Gastrocnemius medialis (tissue), 4 donors: ENCODE measurements at regions not wholly inside any gene's neighbourhood (a gene's known extent, or its start where the extent isn't known, plus 50 kb on each side); places are given as distances from the start of the nearest gene placed in this dataset.

Experiments used
- ATAC-seq, 2 donors: fragments of 150-250 bp; one replicate each; pipeline ENCODE4 v1.9.1; 2016
- DNase-seq, 2 donors: peaks; one replicate each; pipeline ENCODE4 v3.0.0-alpha.2; 2019
- H3K27ac ChIP-seq, 4 donors: fragments of 200-600 bp; sonication (generic); 1 replicate in 1 of 4; 2 replicates in 3 of 4; pipeline ENCODE4 v1.5.1; 2016 to 2018; ENCODE audit warnings: mild to moderate bottlenecking in 2 of 4, moderate library complexity in 1 of 4
- H3K27me3 ChIP-seq, 3 donors: fragments of 200-600 bp; sonication (generic) in 2 of 3; 1 replicate in 1 of 3; 2 replicates in 2 of 3; pipeline versions ENCODE4 v1.5.1 to v1.6.0; 2016 to 2019; ENCODE audit warnings: mild to moderate bottlenecking in 1 of 3, moderate library complexity in 1 of 3
- H3K36me3 ChIP-seq, 2 donors: fragments of 200-600 bp; sonication (generic) in 1 of 2; one replicate each; pipeline ENCODE4 v1.5.1; 2017 to 2018
- H3K4me1 ChIP-seq, 2 donors: fragments of 200-600 bp; sonication (generic) in 1 of 2; one replicate each; pipeline ENCODE4 v1.5.1; 2016 to 2017; ENCODE audit warnings: mild to moderate bottlenecking in 2 of 2
- H3K4me3 ChIP-seq, 4 donors: fragments of 200-600 bp; sonication (generic) in 3 of 4; 1 replicate in 1 of 4; 2 replicates in 3 of 4; pipeline ENCODE4 v1.5.1; 2016 to 2019; ENCODE audit warnings: mild to moderate bottlenecking in 2 of 4
- H3K9me3 ChIP-seq, 3 donors: fragments of 200-600 bp; sonication (generic) in 2 of 3; 1 replicate in 1 of 3; 2 replicates in 2 of 3; pipeline ENCODE4 v1.5.1; 2016 to 2019
- POLR2A ChIP-seq, 2 donors: fragments of 450-650 bp; IDR thresholded peaks; one replicate each; pipeline ENCODE4 v1.6.1; 2017; ENCODE audit warnings: antibody characterized with exemption in 2 of 2, mild to moderate bottlenecking in 2 of 2, moderate library complexity in 2 of 2
- in situ Hi-C, 4 donors: fragments of 200-750 bp; cut with MboI; loops; one replicate each; pipeline versions ENCODE4 v1.15.0 to v1.8.0; 2017; ENCODE audit warnings: low sequenced_read_pairs in 4 of 4
- intact Hi-C: fragments of 100-400 bp; cut with DNase I; formaldehyde crosslinking; loops from one replicate; pipeline ENCODE4 v1.15.1; 2023; ENCODE audit warnings: low total_unique reads
- TF ChIP-seq, protein P1 (sequence below), 5 experiments: fragments of 450-650 bp in 3 of 5; fragments of 200-600 bp in 2 of 5; sonication (generic) in 2 of 5; IDR thresholded peaks in 4 of 5; conservative IDR thresholded peaks in 1 of 5; 1 replicate in 4 of 5; 2 replicates in 1 of 5; pipeline ENCODE4 v1.5.1; 2016 to 2019; ENCODE audit warnings: antibody characterized with exemption in 5 of 5, mild to moderate bottlenecking in 3 of 5, moderate library complexity in 3 of 5

DNA sequence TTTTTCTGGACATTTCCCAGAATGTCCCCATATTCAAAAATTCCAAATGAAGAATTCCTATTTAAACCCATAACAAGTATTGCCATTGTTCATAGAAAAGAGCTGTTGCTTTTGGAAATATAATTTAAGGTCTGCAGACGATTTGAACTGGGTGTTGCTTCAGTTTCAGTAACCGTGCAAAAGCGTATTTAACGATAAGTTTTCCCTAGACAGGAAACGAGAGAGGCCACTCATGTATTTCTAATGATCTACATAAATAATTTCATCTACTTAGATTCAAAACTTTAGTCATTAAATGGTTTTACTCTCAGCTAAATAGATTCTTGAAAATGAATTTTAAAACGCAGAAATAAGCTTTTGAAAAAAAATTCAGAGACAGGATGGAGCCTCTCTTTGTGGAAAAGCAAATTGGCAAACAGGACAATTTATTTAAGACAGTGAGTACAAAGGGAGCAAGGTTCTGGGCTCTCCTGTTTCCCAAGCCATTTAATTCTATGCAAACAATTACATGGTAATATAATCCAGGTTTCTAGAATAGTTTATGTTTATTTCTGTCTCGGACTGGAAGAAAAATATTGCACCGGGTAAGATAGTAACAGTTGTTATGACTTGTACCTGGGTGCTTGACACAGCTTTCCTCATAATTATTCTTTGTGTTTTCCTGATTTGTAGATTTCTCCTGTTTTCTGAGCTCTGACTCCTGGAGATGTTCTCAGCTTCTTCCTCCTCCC lies 263.0 kb downstream of the BAMBI start:
- H3K4me1 ChIP-seq, result peaks cover 13 to 25% of the 10 kb centered on the region in 2 donors
- no peaks in the 10 kb centered on the region for H3K27me3 ChIP-seq
- TF ChIP-seq POLR2A (IDR thresholded peaks at IDR 0.05), result no peak
- TF ChIP-seq, protein P1, sequence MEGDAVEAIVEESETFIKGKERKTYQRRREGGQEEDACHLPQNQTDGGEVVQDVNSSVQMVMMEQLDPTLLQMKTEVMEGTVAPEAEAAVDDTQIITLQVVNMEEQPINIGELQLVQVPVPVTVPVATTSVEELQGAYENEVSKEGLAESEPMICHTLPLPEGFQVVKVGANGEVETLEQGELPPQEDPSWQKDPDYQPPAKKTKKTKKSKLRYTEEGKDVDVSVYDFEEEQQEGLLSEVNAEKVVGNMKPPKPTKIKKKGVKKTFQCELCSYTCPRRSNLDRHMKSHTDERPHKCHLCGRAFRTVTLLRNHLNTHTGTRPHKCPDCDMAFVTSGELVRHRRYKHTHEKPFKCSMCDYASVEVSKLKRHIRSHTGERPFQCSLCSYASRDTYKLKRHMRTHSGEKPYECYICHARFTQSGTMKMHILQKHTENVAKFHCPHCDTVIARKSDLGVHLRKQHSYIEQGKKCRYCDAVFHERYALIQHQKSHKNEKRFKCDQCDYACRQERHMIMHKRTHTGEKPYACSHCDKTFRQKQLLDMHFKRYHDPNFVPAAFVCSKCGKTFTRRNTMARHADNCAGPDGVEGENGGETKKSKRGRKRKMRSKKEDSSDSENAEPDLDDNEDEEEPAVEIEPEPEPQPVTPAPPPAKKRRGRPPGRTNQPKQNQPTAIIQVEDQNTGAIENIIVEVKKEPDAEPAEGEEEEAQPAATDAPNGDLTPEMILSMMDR (IDR thresholded peaks at IDR 0.05 in 4 of 5, conservative IDR thresholded peaks at IDR 0.05 in 1 of 5), result no peak
- intact Hi-C loops, result no loop called here
- H3K4me3 ChIP-seq, result no peak overlapping the region
- peaks cover 0 to 5% (median 0%) of the 10 kb centered on the region in 3 donors for H3K9me3 ChIP-seq
- H3K27ac ChIP-seq, result no peak overlapping the region
- no peaks in the 10 kb centered on the region for H3K36me3 ChIP-seq
- DNase-seq (no peak), ATAC-seq (no peak)
- in situ Hi-C loops, result no loop called here

DNA sequence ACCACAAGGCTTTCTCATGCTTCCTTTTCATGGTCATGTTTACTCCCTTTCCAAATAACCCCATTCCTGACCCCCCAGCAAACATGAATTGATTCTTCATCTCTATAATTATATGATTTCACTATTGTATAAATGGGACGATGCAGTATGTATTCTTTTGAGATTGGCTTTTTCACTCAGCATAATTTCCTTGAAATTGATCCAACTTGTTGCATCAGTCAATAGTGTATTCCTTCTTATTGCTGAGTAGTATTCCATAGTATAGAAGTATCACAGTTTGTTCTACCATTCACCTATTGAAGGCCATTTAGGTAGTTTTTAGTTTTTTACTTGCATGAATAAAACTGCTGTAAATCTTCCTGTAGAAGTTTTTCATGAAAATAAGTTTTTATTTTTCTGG lies 264.7 kb downstream of the BAMBI start:
- ATAC-seq (no peak), DNase-seq (no peak)
- Histone ChIP-seq H3K27ac (no peak overlapping the region), H3K36me3 (no peaks in the 10 kb centered on the region), H3K4me3 (no peak overlapping the region), H3K9me3 (peaks cover 0 to 5% (median 0%) of the 10 kb centered on the region in 3 donors), H3K4me1 (peaks cover 13 to 30% of the 10 kb centered on the region in 2 donors), H3K27me3 (no peaks in the 10 kb centered on the region)
- in situ Hi-C loops (no loop called here), intact Hi-C loops (no loop called here)
- TF ChIP-seq, protein P1 (IDR thresholded peaks at IDR 0.05 in 4 of 5, conservative IDR thresholded peaks at IDR 0.05 in 1 of 5), result no peak
- TF ChIP-seq POLR2A (IDR thresholded peaks at IDR 0.05), result no peak

GRCh38 chr10:28945959-28946358 lies 268.6 kb downstream of the BAMBI start:
- Histone ChIP-seq H3K4me3 (no peak overlapping the region), H3K36me3 (no peaks in the 10 kb centered on the region), H3K4me1 (peaks cover 0 to 7% of the 10 kb centered on the region in 2 donors), H3K9me3 (peaks cover 0 to 5% (median 0%) of the 10 kb centered on the region in 3 donors), H3K27me3 (no peaks in the 10 kb centered on the region), H3K27ac (no peak overlapping the region)
- ATAC-seq (no peak), DNase-seq (no peak)
- in situ Hi-C loops (no loop called here), intact Hi-C loops (no loop called here)
- TF ChIP-seq, protein P1 (IDR thresholded peaks at IDR 0.05 in 4 of 5, conservative IDR thresholded peaks at IDR 0.05 in 1 of 5), result no peak
- no peak for TF ChIP-seq POLR2A (IDR thresholded peaks at IDR 0.05)

DNA sequence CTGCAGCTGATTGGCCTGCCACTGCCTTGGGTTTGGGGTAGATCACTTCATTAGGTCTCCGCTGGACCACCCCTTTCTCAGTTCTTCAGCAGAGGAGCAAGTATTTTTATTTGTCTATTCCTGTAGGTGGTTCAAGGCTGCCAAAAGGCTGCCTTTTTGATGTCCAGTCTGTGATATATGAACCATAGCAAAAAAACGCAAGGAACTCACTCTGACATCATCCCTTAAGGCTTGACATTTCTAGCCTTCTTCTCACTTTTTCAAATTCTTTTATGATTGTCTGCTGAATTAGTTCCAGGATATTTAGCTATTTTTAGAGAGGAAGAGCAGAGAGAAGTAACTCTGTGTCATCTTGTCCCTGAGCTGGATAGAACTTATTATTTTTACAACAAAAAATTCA lies 269.2 kb downstream of the BAMBI start:
- Histone ChIP-seq H3K36me3 (no peaks in the 10 kb centered on the region), H3K4me3 (no peak overlapping the region), H3K27ac (no peak overlapping the region), H3K27me3 (no peaks in the 10 kb centered on the region), H3K4me1 (peaks cover 0 to 7% of the 10 kb centered on the region in 2 donors), H3K9me3 (peaks cover 0 to 5% (median 0%) of the 10 kb centered on the region in 3 donors)
- in situ Hi-C loops, result no loop called here
- intact Hi-C loops, result no loop called here
- TF ChIP-seq, protein P1 (IDR thresholded peaks at IDR 0.05 in 4 of 5, conservative IDR thresholded peaks at IDR 0.05 in 1 of 5), result no peak
- no peak for TF ChIP-seq POLR2A (IDR thresholded peaks at IDR 0.05)
- ATAC-seq (no peak), DNase-seq (no peak)
